PC-3 (cell line): ENCODE measurements at regions not wholly inside any gene's neighbourhood (a gene's known extent, or its start where the extent isn't known, plus 50 kb on each side); places are given as distances from the start of the nearest gene placed in this dataset.

Experiments used
- ATAC-seq: fragments of 200-7000 bp; cut with Tn5 transposase; 2 replicates; pipeline ENCODE4 v1.9.1; 2020; ENCODE audit warnings: mild to moderate bottlenecking, moderate library complexity
- BruUV-seq: library from RNA; stranded (reverse); fragments of 400-500 nt; replicated peaks from 2 replicates; lab custom pipeline; 2021; lab: Mats Ljungman, UMichigan
- CTCF ChIA-PET: fragments of 300-600 bp; sonication (Branson Sonifier 250); formaldehyde crosslinking; loops from one replicate; lab custom pipeline; 2022; ENCODE audit warnings: antibody characterized with exemption; lab: Charles Lee
- POLR2A ChIA-PET: fragments of 300-600 bp; sonication (Branson Sonifier 250); formaldehyde crosslinking; loops from one replicate; lab custom pipeline; 2022; ENCODE audit warnings: antibody characterized with exemption; ENCODE audit not compliant: unreplicated experiment; lab: Charles Lee
- DNase-seq: peaks from one replicate; pipeline ENCODE4 v3.0.0-alpha.2; 2015
- H2AFZ ChIP-seq: fragments of 300-600 bp; sonication (generic); 2 replicates; pipeline ENCODE4 v1.6.0; 2016; ENCODE audit warnings: antibody characterized with exemption, low read length
- H3F3A ChIP-seq: fragments of 300-600 bp; sonication (generic); one replicate; pipeline ENCODE4 v1.6.0; 2017; ENCODE audit warnings: antibody characterized with exemption, low read length, control low read depth, mild to moderate bottlenecking; ENCODE audit not compliant: unreplicated experiment
- H3K27ac ChIP-seq: fragments of 300-600 bp; sonication (generic); 2 replicates; pipeline ENCODE4 v1.5.1; 2016; ENCODE audit warnings: mild to moderate bottlenecking, low read length
- H3K27me3 ChIP-seq: fragments of 300-600 bp; sonication (generic); 2 replicates; pipeline ENCODE4 v1.6.1; 2016; ENCODE audit warnings: low read length, mixed read lengths
- H3K36me3 ChIP-seq: fragments of 300-600 bp; sonication (generic); 2 replicates; pipeline ENCODE4 v1.6.1; 2016; ENCODE audit warnings: low read depth, mixed run types, low read length, mixed read lengths
- H3K4me1 ChIP-seq: fragments of 300-600 bp; sonication (generic); 2 replicates; pipeline ENCODE4 v1.5.1; 2016; ENCODE audit warnings: low read length; ENCODE audit not compliant: insufficient read depth
- H3K4me2 ChIP-seq: fragments of 300-600 bp; sonication (generic); 2 replicates; pipeline ENCODE4 v1.6.0; 2016; ENCODE audit warnings: low read length
- H3K4me3 ChIP-seq: fragments of 300-600 bp; sonication (generic); 2 replicates; pipeline ENCODE4 v1.5.1; 2016; ENCODE audit warnings: mild to moderate bottlenecking, low read length, mixed read lengths
- H3K79me2 ChIP-seq: fragments of 300-600 bp; sonication (generic); 2 replicates; pipeline ENCODE4 v1.6.1; 2017; ENCODE audit warnings: low read length, mixed read lengths
- H3K9ac ChIP-seq: fragments of 300-600 bp; sonication (generic); 2 replicates; pipeline ENCODE4 v1.6.0; 2016; ENCODE audit warnings: mild to moderate bottlenecking, low read length
- H3K9me2 ChIP-seq: fragments of 300-600 bp; sonication (generic); replicated peaks from 2 replicates; pipeline ENCODE4 v1.6.1; 2016; ENCODE audit warnings: mixed run types, low read length, mixed read lengths
- H3K9me3 ChIP-seq: fragments of 300-600 bp; sonication (generic); 2 replicates; pipeline ENCODE4 v1.6.1; 2016; ENCODE audit warnings: low read length, mixed read lengths
- H4K20me1 ChIP-seq: fragments of 300-600 bp; sonication (generic); 2 replicates; pipeline ENCODE4 v1.6.1; 2016; ENCODE audit warnings: low read length, mixed read lengths
- EZH2 ChIP-seq: fragments of 300-600 bp; sonication (generic); IDR thresholded peaks from one replicate; pipeline ENCODE4 v1.6.1; 2017; ENCODE audit warnings: antibody characterized with exemption, mild to moderate bottlenecking, low read length; ENCODE audit not compliant: unreplicated experiment
- EZH2phosphoT487 ChIP-seq: fragments of 300-600 bp; sonication (generic); IDR thresholded peaks from 2 replicates; pipeline ENCODE4 v1.6.1; 2018; ENCODE audit warnings: mild to moderate bottlenecking, antibody characterized with exemption, low read length, borderline replicate concordance
- intact Hi-C: fragments of 100-400 bp; cut with micrococcal nuclease; formaldehyde crosslinking; loops from 2 replicates; pipeline ENCODE4 v1.9.0; 2023
- TF ChIP-seq, protein P1 (sequence below): fragments of 300-600 bp; sonication (generic); conservative IDR thresholded peaks from 2 replicates; pipeline ENCODE4 v1.5.1; 2017; ENCODE audit warnings: antibody characterized with exemption, low read depth, mild to moderate bottlenecking, low read length

DNA sequence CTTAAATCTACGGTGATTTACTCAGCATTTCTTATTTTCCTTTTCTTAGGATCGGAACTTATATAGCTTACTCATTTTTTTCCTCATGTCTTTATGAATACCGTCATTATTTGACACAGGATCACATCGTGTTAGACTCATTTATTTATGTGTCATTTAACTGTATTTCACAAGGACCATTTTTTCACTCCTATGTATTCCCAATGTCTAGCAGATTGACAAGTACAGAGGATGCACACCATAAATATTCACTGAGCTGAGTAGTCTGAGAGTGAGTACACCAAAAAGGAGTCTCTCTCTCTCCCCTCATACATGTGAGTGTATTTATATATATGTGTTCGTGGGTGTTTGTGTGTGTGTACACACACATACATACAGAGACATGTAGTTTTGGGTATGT lies 573.5 kb downstream of the RNF144A start:
- no peak for ATAC-seq
- Histone ChIP-seq H3K27me3 (no peaks in the 10 kb centered on the region), H2AFZ (no peak overlapping the region), H3K79me2 (no peaks in the 10 kb centered on the region), H3K4me1 (no peaks in the 10 kb centered on the region; the same call in 1 of the 2 replicates), H3K27ac (no peak overlapping the region), H3K9ac (no peak overlapping the region), H3K9me3 (no peaks in the 10 kb centered on the region), H3K36me3 (no peaks in the 10 kb centered on the region), H3K4me2 (no peak overlapping the region), H4K20me1 (no peaks in the 10 kb centered on the region), H3F3A (no peaks in the 10 kb centered on the region), H3K4me3 (no peak overlapping the region), H3K9me2 (no peaks in the 10 kb centered on the region)
- BruUV-seq = no TSS peak
- no peak for DNase-seq
- intact Hi-C loops = no loop called here
- TF ChIP-seq EZH2phosphoT487 = no peak
- TF ChIP-seq, protein P1, sequence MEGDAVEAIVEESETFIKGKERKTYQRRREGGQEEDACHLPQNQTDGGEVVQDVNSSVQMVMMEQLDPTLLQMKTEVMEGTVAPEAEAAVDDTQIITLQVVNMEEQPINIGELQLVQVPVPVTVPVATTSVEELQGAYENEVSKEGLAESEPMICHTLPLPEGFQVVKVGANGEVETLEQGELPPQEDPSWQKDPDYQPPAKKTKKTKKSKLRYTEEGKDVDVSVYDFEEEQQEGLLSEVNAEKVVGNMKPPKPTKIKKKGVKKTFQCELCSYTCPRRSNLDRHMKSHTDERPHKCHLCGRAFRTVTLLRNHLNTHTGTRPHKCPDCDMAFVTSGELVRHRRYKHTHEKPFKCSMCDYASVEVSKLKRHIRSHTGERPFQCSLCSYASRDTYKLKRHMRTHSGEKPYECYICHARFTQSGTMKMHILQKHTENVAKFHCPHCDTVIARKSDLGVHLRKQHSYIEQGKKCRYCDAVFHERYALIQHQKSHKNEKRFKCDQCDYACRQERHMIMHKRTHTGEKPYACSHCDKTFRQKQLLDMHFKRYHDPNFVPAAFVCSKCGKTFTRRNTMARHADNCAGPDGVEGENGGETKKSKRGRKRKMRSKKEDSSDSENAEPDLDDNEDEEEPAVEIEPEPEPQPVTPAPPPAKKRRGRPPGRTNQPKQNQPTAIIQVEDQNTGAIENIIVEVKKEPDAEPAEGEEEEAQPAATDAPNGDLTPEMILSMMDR = no peak
- no peak for TF ChIP-seq EZH2
- CTCF ChIA-PET = no interaction called here
- POLR2A ChIA-PET = no interaction called here

DNA sequence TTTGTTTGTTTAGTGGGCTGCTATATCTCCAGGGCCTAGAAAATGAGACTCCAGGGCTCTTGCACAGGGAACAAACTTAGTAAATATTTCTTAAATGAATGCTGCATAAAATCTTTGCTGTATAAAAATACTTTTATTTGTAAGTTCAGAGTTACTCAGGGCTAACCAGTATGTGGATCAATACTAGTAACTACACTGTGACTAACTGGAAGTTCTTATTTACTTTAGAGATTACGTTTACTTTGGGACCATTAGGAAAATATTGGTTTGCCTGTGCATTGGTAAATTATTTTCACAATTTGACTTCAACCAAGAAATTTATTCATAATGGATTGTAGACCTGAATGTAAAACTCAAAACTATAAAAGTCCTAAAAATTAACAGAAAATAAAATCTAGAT lies 575.5 kb downstream of the RNF144A start:
- DNase-seq (peak; percentile 42), ATAC-seq (peak; percentile 81)
- no peaks in the 10 kb centered on the region for H4K20me1 ChIP-seq
- TF ChIP-seq EZH2phosphoT487 = no peak
- TF ChIP-seq EZH2 = no peak
- TF ChIP-seq, protein P1 = no peak
- H3F3A ChIP-seq = no peaks in the 10 kb centered on the region
- BruUV-seq = no TSS peak
- ChIA-PET CTCF (no interaction called here), POLR2A (no interaction called here)
- no peaks in the 10 kb centered on the region; the same call in 1 of the 2 replicates for H3K4me1 ChIP-seq
- H2AFZ ChIP-seq = no peak overlapping the region
- H3K4me3 ChIP-seq = no peak overlapping the region
- H3K27ac ChIP-seq = peak overlapping the region; percentile 29; the same call in 1 of the 2 replicates
- H3K9me2 ChIP-seq = no peaks in the 10 kb centered on the region
- 0 out of 2 replicates have a peak overlapping the region, but pooled peaks have one; percentile 4 for H3K4me2 ChIP-seq
- H3K79me2 ChIP-seq = no peaks in the 10 kb centered on the region
- no peaks in the 10 kb centered on the region for H3K9me3 ChIP-seq
- H3K27me3 ChIP-seq = no peaks in the 10 kb centered on the region
- H3K9ac ChIP-seq = no peak overlapping the region
- intact Hi-C loops = no loop called here
- no peaks in the 10 kb centered on the region for H3K36me3 ChIP-seq

DNA sequence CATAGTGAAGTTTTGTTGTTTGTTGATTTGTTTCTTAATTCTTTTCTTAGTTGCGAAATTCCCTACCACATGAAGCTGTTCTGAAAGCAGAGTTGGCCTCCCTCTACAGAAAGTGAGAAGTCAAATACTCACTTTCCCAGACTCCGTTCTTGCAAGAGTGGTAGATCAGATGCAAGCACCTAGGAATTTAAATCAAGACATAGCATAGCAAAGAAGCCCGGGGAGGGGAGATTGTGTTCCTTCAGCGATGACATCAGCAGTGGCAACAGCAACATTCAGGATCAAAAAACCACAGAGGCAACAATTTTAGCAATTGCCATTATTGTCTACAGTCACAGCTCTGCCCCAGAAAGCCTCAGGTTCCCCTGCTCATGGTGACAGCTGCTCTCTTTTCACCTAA lies 580.0 kb downstream of the RNF144A start:
- H3K79me2 ChIP-seq = no peaks in the 10 kb centered on the region
- H2AFZ ChIP-seq = no peak overlapping the region
- ATAC-seq = no peak
- H3K4me2 ChIP-seq = no peak overlapping the region
- no peak overlapping the region for H3K27ac ChIP-seq
- no peak for DNase-seq
- H3K36me3 ChIP-seq = no peaks in the 10 kb centered on the region
- H3K4me3 ChIP-seq = no peak overlapping the region
- no peaks in the 10 kb centered on the region for H3K9me3 ChIP-seq
- no TSS peak for BruUV-seq
- ChIA-PET CTCF (no interaction called here), POLR2A (no interaction called here)
- no peaks in the 10 kb centered on the region for H3F3A ChIP-seq
- no peaks in the 10 kb centered on the region for H3K9me2 ChIP-seq
- no peaks in the 10 kb centered on the region for H4K20me1 ChIP-seq
- intact Hi-C loops = no loop called here
- no peaks in the 10 kb centered on the region for H3K27me3 ChIP-seq
- no peaks in the 10 kb centered on the region; the same call in 1 of the 2 replicates for H3K4me1 ChIP-seq
- H3K9ac ChIP-seq = no peak overlapping the region
- TF ChIP-seq EZH2 (no peak), EZH2phosphoT487 (no peak)
- TF ChIP-seq, protein P1 = no peak
